ENCODE measurements at regions not wholly inside any gene's neighbourhood (a gene's known extent, or its start where the extent isn't known, plus 50 kb on each side); places are given as distances from the start of the nearest gene placed in this dataset.
A peak's percentile ranks its signal among the peaks of the same experiment; 100 is the strongest.

- no peak for DNase-seq (ENCODE audit: extremely low read depth, low read depth)
- no peak for TF ChIP-seq CTCF (IDR thresholded peaks at IDR 0.05; ENCODE audit: low read depth, low read length, missing control alignments)
- no peak overlapping the region for H3K4me3 ChIP-seq (replicated peaks; ENCODE audit: low read depth, low read length)
Measured at GRCh38 chr1:110768605-110769004, 93.9 kb upstream of the KCNA3 start.

GRCh38 chr1:110766336-110766647 lies 91.6 kb upstream of the KCNA3 start:
- no peak overlapping the region for H3K4me3 ChIP-seq (replicated peaks; ENCODE audit: low read depth, low read length)
- no peak for DNase-seq (ENCODE audit: extremely low read depth, low read depth)
- no peak for TF ChIP-seq CTCF (IDR thresholded peaks at IDR 0.05; ENCODE audit: low read depth, low read length, missing control alignments)

GRCh38 chr1:110765640-110766335 lies 91.0 kb upstream of the KCNA3 start:
- TF ChIP-seq CTCF (IDR thresholded peaks at IDR 0.05; ENCODE audit: low read depth, low read length, missing control alignments): peak; percentile 77
- DNase-seq (ENCODE audit: extremely low read depth, low read depth): peak; percentile 15
- H3K4me3 ChIP-seq (replicated peaks; ENCODE audit: low read depth, low read length): no peak overlapping the region

- TF ChIP-seq CTCF (IDR thresholded peaks at IDR 0.05; ENCODE audit: low read depth, low read length, missing control alignments): no peak
- DNase-seq (ENCODE audit: extremely low read depth, low read depth): no peak
- no peak overlapping the region for H3K4me3 ChIP-seq (replicated peaks; ENCODE audit: low read depth, low read length)
Measured at GRCh38 chr1:110763149-110763548, 88.4 kb upstream of the KCNA3 start.

GRCh38 chr1:110760321-110760720 lies 85.6 kb upstream of the KCNA3 start:
- H3K4me3 ChIP-seq (replicated peaks; ENCODE audit: low read depth, low read length): no peak overlapping the region
- no peak for DNase-seq (ENCODE audit: extremely low read depth, low read depth)
- TF ChIP-seq CTCF (IDR thresholded peaks at IDR 0.05; ENCODE audit: low read depth, low read length, missing control alignments): no peak

GRCh38 chr1:110756506-110756905 lies 81.8 kb upstream of the KCNA3 start:
- DNase-seq (ENCODE audit: extremely low read depth, low read depth): no peak
- H3K4me3 ChIP-seq (replicated peaks; ENCODE audit: low read depth, low read length): no peak overlapping the region
- no peak for TF ChIP-seq CTCF (IDR thresholded peaks at IDR 0.05; ENCODE audit: low read depth, low read length, missing control alignments)

Measured in HFF-Myc (cell line).